Left ventricle myocardium inferior (tissue), 1 donor: ENCODE measurements at regions not wholly inside any gene's neighbourhood (a gene's known extent, or its start where the extent isn't known, plus 50 kb on each side); places are given as distances from the start of the nearest gene placed in this dataset.
A peak's percentile ranks its signal among the peaks of the same experiment; 100 is the strongest.

ENCODE experiments used
- DNase-seq: peaks from one replicate; pipeline ENCODE4 v3.0.0-alpha.2; 2020
- H3K27ac ChIP-seq: fragments of 200-600 bp; replicated peaks from 2 replicates; pipeline ENCODE4 v1.8.0; 2021
- H3K27me3 ChIP-seq: fragments of 200-600 bp; 2 replicates; pipeline ENCODE4 v1.8.0; 2021; ENCODE audit warnings: low read depth
- H3K36me3 ChIP-seq: fragments of 200-600 bp; 2 replicates; pipeline ENCODE4 v1.8.0; 2021
- H3K4me1 ChIP-seq: fragments of 200-600 bp; 2 replicates; pipeline ENCODE4 v1.8.0; 2021
- H3K4me3 ChIP-seq: fragments of 200-600 bp; 2 replicates; pipeline ENCODE4 v1.8.0; 2021; ENCODE audit warnings: mild to moderate bottlenecking, moderate library complexity
- H3K9me3 ChIP-seq: fragments of 200-600 bp; replicated peaks from 2 replicates; pipeline ENCODE4 v1.8.0; 2021
- CTCF ChIP-seq: fragments of 200-600 bp; IDR thresholded peaks from 2 replicates; pipeline ENCODE4 v1.8.0; 2021; ENCODE audit warnings: antibody characterized with exemption, mild to moderate bottlenecking, borderline replicate concordance
- intact Hi-C: fragments of 100-400 bp; cut with micrococcal nuclease; formaldehyde crosslinking; loops from one replicate; pipeline ENCODE4 v1.11.0; 2022
- donor health status: DM: no; HTN: yes; CAD: no; lungs with severe emphysema.

DNA sequence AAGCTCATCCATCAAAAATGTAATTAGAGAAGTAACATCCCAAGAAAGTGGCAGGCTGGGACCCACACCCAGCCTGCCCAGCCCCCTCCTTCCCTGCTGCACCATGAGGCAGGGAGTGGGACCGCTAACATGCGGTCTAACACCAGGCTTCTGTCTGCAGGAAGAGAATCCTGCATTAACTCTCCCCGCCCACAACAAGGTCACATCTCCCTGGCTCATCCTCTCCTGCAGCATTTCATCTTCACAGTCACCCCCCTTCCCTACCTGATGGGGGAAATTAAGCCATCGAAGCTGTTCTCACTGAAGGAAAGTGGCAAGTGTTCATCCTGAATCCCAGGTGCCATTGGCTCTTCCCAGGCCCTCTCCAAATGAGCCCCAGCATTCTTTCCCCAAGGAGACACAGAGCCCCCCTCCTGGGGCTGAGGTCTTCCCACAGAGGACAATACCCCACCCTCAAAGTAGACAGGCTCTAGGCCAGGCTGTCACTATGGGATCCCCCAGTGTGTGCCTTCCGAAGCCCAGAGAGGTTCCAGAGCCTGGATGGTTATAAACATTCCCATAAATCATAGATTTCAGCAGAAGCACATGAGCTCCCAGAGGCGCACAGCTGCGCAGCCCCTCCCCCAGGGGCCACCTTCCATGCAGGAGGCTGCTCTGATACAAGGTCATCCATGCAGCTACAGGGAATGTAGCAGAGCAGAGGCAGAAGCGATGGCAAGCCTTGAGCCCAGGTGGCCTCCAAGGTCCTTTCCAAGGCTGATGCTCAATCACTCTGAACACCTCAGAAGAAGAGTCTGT, 148.0 kb downstream of the OAT start:
- DNase-seq = no peak
- intact Hi-C loops = no loop called here
- no peak overlapping the region for H3K27ac ChIP-seq

DNA sequence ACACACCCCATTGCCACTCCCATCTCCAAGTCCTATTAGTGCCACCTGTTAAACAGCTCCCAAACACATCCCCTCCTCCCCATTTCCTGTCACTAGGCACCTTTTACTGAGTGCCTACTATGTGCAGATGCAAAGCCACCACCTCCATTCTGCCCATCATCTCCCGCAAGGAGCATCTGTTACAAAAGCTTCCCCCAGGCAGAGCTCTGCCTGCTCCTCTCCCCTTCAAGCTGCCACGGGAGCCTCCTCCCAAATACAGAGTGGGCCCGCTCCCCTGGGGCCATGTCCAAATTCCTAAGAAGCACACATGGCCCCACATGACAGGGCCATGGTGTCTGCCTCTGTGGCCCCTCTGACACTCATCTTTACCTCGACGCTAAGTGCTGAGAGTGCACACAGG, 149.7 kb downstream of the OAT start:
- no peaks in the 10 kb centered on the region for H3K4me1 ChIP-seq
- H3K4me3 ChIP-seq = no peak overlapping the region
- no peak overlapping the region for H3K27ac ChIP-seq
- DNase-seq = no peak
- intact Hi-C loops = loop anchor here (10.0 kb wide), 1 partner anchor 274 kb away; no protein-coding TSS in a partner anchor
- TF ChIP-seq CTCF = no peak
- H3K36me3 ChIP-seq = no peaks in the 10 kb centered on the region
- H3K27me3 ChIP-seq = no peaks in the 10 kb centered on the region
- peaks cover 24% of the 10 kb centered on the region for H3K9me3 ChIP-seq

More for the DNA sequence above, 148.0 kb downstream of the OAT start:
- no peak for TF ChIP-seq CTCF
- no peaks in the 10 kb centered on the region for H3K27me3 ChIP-seq
- peaks cover 37% of the 10 kb centered on the region for H3K9me3 ChIP-seq
- H3K4me3 ChIP-seq = no peak overlapping the region
- no peaks in the 10 kb centered on the region for H3K36me3 ChIP-seq
- no peaks in the 10 kb centered on the region for H3K4me1 ChIP-seq

DNA sequence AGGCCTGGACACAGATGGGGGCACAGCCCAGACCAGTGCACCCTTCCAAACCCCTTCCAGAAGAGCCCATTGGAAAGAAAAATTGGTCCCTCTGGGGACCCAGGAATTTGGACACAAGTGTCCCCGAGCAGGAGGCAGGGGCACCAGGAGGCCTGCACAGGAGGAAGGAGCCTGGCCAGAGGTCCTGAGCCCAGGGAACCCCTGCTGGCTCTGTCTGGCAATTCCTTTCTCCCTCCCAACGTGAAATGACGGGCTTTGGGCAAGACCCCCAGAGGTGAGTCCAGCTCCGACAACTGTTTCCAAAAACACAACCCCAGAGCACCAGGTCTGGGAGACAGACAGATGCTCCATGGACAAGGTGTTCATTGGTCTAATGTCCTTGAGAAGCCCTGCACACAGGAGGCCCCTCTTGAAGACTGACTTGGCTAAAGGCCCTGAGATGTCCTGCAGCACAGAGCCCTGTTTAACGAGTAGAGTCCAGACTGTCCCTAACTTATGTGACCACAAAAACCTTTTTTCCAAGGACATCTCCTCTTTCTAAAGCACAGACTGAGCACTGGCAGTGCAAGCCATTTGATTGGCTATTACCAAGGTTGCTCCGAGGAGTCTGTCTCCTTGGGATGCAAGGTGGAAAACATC, 150.7 kb downstream of the OAT start:
- Histone ChIP-seq H3K27ac (no peak overlapping the region), H3K27me3 (no peaks in the 10 kb centered on the region), H3K9me3 (peaks cover 15% of the 10 kb centered on the region), H3K4me3 (no peak overlapping the region), H3K4me1 (no peaks in the 10 kb centered on the region), H3K36me3 (no peaks in the 10 kb centered on the region)
- DNase-seq = no peak
- intact Hi-C loops = loop anchor here (10.0 kb wide), 1 partner anchor 273 kb away; no protein-coding TSS in a partner anchor
- no peak for TF ChIP-seq CTCF

- Histone ChIP-seq H3K36me3 (no peaks in the 10 kb centered on the region), H3K27me3 (no peaks in the 10 kb centered on the region), H3K4me3 (no peak overlapping the region), H3K4me1 (no peaks in the 10 kb centered on the region), H3K27ac (no peak overlapping the region), H3K9me3 (peaks cover 8% of the 10 kb centered on the region)
- intact Hi-C loops = loop anchor here (10.0 kb wide), 1 partner anchor 273 kb away; no protein-coding TSS in a partner anchor
- peak; percentile 41 for DNase-seq
- no peak for TF ChIP-seq CTCF
Observed at GRCh38 chr10:124267231-124267885, 151.4 kb downstream of the OAT start.

DNA sequence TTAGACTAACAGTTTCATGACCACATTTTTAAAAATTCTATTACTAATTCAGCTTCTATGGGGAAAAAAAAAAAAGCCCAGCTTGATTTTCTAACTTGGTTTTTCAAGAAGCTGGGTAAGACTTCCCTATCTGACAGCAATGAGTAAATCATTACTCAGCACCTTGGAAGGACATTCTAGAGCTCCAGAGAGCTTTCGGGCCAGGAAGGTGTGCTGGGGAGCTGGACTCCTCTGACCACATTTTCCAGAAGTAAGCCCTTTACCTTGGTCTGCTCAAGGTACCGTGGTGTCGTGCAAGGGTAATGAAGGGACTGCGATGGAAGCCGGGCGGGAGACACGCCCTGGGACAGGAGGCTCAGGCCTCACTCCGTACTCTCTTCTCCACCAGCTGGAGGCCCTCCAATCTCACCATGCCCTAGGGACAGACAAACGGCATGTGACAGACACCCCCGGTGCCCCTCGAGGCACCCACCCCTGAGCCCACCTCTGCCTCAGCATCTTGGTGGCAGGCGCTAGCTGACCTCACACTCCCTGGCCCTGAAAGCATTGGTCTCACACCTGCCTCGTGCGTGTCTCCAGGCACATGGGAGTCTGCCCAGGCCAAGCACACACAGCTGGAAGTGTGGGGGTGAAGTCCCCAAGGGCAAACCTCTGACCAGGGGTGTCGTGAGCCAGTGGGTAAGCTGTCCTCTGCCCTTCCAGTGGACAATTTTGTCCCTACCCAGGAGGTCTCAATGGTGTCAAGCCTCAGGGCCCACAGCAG, 152.1 kb downstream of the OAT start:
- intact Hi-C loops = loop anchor here (10.0 kb wide), 1 partner anchor 272 kb away; no protein-coding TSS in a partner anchor
- no peak for DNase-seq
- Histone ChIP-seq H3K36me3 (no peaks in the 10 kb centered on the region), H3K9me3 (peaks cover under 1% of the 10 kb centered on the region), H3K27me3 (no peaks in the 10 kb centered on the region), H3K4me1 (no peaks in the 10 kb centered on the region), H3K4me3 (no peak overlapping the region), H3K27ac (no peak overlapping the region)
- no peak for TF ChIP-seq CTCF
